ENCODE measurements at regions not wholly inside any gene's neighbourhood (a gene's known extent, or its start where the extent isn't known, plus 50 kb on each side); places are given as distances from the start of the nearest gene placed in this dataset.

DNA sequence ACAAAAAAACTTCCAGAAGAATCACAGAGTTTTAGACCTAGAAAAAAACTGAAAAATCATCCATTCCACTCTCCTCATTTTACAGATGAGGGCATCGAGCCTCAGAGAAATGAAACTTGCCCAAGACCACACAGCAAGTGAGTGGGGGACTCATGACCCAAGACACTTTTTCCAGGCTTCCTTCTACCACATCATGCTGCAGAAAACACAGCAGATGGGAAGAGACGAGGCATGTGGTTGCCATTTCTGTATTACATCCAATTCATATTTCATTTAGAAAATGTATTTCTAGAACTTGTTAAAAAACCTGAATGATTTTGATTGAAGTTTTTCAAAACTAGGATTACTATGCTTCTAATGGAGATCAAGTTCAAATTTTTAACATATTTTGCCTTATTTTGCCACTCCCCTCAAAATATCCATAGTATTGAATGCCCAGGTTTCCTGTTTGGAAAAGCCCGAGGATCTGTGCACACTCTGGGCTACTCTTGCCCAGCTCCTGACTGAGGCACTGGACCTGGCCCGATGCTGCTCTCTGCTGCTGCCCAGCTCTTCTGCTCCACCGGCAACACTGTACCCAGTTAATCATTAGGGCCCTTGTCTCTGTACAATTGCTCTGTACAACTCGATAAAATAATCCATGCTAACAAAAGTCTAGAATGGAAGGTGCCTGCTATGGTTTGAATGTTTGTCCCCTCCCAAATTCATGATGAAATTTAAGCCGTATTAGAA is 157.4 kb downstream of the EFNB2 start:
- TF ChIP-seq, protein P1, sequence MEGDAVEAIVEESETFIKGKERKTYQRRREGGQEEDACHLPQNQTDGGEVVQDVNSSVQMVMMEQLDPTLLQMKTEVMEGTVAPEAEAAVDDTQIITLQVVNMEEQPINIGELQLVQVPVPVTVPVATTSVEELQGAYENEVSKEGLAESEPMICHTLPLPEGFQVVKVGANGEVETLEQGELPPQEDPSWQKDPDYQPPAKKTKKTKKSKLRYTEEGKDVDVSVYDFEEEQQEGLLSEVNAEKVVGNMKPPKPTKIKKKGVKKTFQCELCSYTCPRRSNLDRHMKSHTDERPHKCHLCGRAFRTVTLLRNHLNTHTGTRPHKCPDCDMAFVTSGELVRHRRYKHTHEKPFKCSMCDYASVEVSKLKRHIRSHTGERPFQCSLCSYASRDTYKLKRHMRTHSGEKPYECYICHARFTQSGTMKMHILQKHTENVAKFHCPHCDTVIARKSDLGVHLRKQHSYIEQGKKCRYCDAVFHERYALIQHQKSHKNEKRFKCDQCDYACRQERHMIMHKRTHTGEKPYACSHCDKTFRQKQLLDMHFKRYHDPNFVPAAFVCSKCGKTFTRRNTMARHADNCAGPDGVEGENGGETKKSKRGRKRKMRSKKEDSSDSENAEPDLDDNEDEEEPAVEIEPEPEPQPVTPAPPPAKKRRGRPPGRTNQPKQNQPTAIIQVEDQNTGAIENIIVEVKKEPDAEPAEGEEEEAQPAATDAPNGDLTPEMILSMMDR (IDR thresholded peaks at IDR 0.05), result no peak
- no peak for TF ChIP-seq POLR2A (IDR thresholded peaks at IDR 0.05)
